K562 (cell line): ENCODE measurements at regions not wholly inside any gene's neighbourhood (a gene's known extent, or its start where the extent isn't known, plus 50 kb on each side); places are given as distances from the start of the nearest gene placed in this dataset.

Experiments
- CEBPZ ChIP-seq: fragments of 150-350 bp; IDR thresholded peaks from 2 replicates; pipeline ENCODE4 v1.6.1; 2014; ENCODE audit warnings: low read depth, mild to moderate bottlenecking, low read length, borderline replicate concordance
- EHMT2 ChIP-seq: fragments of 450-650 bp; IDR thresholded peaks from 2 replicates; pipeline ENCODE4 v1.6.1; 2018; ENCODE audit warnings: antibody characterized with exemption
- FOXK2 ChIP-seq, 2 experiments: fragments of 450-650 bp; IDR thresholded peaks in 1 of 2; conservative IDR thresholded peaks in 1 of 2; 2 replicates each; pipeline ENCODE4 v1.6.1; 2016; ENCODE audit warnings: low read depth in 2 of 2, mild to moderate bottlenecking in 1 of 2
- GTF2F1 ChIP-seq: IDR thresholded peaks from 2 replicates; pipeline ENCODE4 v1.6.1; 2011; ENCODE audit warnings: low read depth, low read length, improper control_type of control experiment
- HNRNPL ChIP-seq: fragments of 200-400 bp; formaldehyde crosslinking; IDR thresholded peaks from 2 replicates; pipeline ENCODE4 v1.6.1; 2017; ENCODE audit warnings: low read depth, mild to moderate bottlenecking, low read length
- JUN ChIP-seq, 2 experiments: sonication (generic) in 1 of 2; formaldehyde crosslinking in 1 of 2; IDR thresholded peaks; 2 replicates each; pipeline versions ENCODE4 v1.6.1 to v1.8.0; 2012 to 2022; ENCODE audit warnings: borderline replicate concordance in 2 of 2, mild to moderate bottlenecking in 2 of 2, improper control_type of control experiment in 1 of 2, low read depth in 1 of 2, low read length in 1 of 2, missing genetic modification reagents in 1 of 2
- REST ChIP-seq, 2 experiments: fragments of 450-650 bp; formaldehyde crosslinking in 1 of 2; IDR thresholded peaks; 2 replicates each; pipeline versions ENCODE4 v1.4.0 to v1.6.1; 2014 to 2020; ENCODE audit warnings: mild to moderate bottlenecking in 2 of 2, borderline replicate concordance in 1 of 2, low read depth in 1 of 2
- ZBTB9 ChIP-seq: fragments of 450-650 bp; formaldehyde crosslinking; IDR thresholded peaks from 2 replicates; pipeline ENCODE4 v1.4.0; 2020; ENCODE audit warnings: mild to moderate bottlenecking, moderate library complexity
- ZNF23 ChIP-seq: fragments of 250-450 bp; sonication (Bioruptor Pico); IDR thresholded peaks from 2 replicates; pipeline ENCODE4 v1.4.0; 2020; ENCODE audit warnings: mild to moderate bottlenecking
- ZNF764 ChIP-seq: fragments of 250-450 bp; sonication (Bioruptor Pico); IDR thresholded peaks from 2 replicates; pipeline ENCODE4 v1.4.0; 2020; ENCODE audit warnings: low read depth, mild to moderate bottlenecking, moderate library complexity
- ZNF830 ChIP-seq: fragments of 250-450 bp; sonication (Bioruptor Pico); IDR thresholded peaks from 2 replicates; pipeline ENCODE4 v1.5.0; 2021; ENCODE audit warnings: mild to moderate bottlenecking
- TF ChIP-seq, protein P1 (sequence below), 3 experiments: IDR thresholded peaks in 2 of 3; conservative IDR thresholded peaks in 1 of 3; 2 replicates each; pipeline ENCODE4 v1.5.1; 2011 to 2012; ENCODE audit warnings: low read length in 3 of 3, mild to moderate bottlenecking in 3 of 3, control low read depth in 2 of 3, improper control_type of control experiment in 1 of 3, inconsistent platforms in 1 of 3, low read depth in 1 of 3, mixed read lengths in 1 of 3, moderate library complexity in 1 of 3; ENCODE audit not compliant: insufficient read depth in 2 of 3

- TF ChIP-seq REST (IDR thresholded peaks at IDR 0.05; ENCODE audit: borderline replicate concordance) (no peak), REST (CRISPR knock-in tag; IDR thresholded peaks at IDR 0.05; ENCODE audit: low read depth) (no peak), ZBTB9 (CRISPR knock-in tag) (no peak), ZNF830 (no peak), ZNF764 (CRISPR knock-in tag) (no peak), EHMT2 (no peak), JUN (IDR thresholded peaks at IDR 0.05; ENCODE audit: borderline replicate concordance, low read depth, low read length) (no peak), JUN (CRISPR knock-in tag; IDR thresholded peaks at IDR 0.05; ENCODE audit: borderline replicate concordance) (no peak), HNRNPL (no peak), ZNF23 (CRISPR knock-in tag) (no peak), FOXK2 (conservative IDR thresholded peaks at IDR 0.05 in 1 of 2, IDR thresholded peaks at IDR 0.05 in 1 of 2; ENCODE audit: low read depth in 2 of 2) (no peak), CEBPZ (no peak), GTF2F1 (no peak)
- TF ChIP-seq, protein P1, sequence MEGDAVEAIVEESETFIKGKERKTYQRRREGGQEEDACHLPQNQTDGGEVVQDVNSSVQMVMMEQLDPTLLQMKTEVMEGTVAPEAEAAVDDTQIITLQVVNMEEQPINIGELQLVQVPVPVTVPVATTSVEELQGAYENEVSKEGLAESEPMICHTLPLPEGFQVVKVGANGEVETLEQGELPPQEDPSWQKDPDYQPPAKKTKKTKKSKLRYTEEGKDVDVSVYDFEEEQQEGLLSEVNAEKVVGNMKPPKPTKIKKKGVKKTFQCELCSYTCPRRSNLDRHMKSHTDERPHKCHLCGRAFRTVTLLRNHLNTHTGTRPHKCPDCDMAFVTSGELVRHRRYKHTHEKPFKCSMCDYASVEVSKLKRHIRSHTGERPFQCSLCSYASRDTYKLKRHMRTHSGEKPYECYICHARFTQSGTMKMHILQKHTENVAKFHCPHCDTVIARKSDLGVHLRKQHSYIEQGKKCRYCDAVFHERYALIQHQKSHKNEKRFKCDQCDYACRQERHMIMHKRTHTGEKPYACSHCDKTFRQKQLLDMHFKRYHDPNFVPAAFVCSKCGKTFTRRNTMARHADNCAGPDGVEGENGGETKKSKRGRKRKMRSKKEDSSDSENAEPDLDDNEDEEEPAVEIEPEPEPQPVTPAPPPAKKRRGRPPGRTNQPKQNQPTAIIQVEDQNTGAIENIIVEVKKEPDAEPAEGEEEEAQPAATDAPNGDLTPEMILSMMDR (IDR thresholded peaks at IDR 0.05 in 2 of 3, conservative IDR thresholded peaks at IDR 0.05 in 1 of 3; ENCODE audit: insufficient read depth in 2 of 3, low read depth in 1 of 3, low read length in 3 of 3): no peak
These were observed 94.8 kb downstream of the NUDT12 start for GRCh38 chr5:103467831-103468230.
